Calu3 (cell line): ENCODE measurements at regions not wholly inside any gene's neighbourhood (a gene's known extent, or its start where the extent isn't known, plus 50 kb on each side); places are given as distances from the start of the nearest gene placed in this dataset.

Experiments used
- BruUV-seq: library from RNA; stranded (reverse); fragments of 400-500 nt; replicated peaks from 2 replicates; lab custom pipeline; 2021; lab: Mats Ljungman, UMichigan
- CTCF ChIA-PET: fragments of 300-600 bp; sonication (Branson Sonifier 250); formaldehyde crosslinking; loops from one replicate; lab custom pipeline; 2022; ENCODE audit warnings: antibody characterized with exemption; lab: Charles Lee
- DNase-seq: peaks from one replicate; pipeline ENCODE4 v3.0.0; 2022
- H3K27ac Mint-ChIP-seq: one replicate; pipeline ENCODE4 v1.8.0; 2022; ENCODE audit warnings: mixed read lengths; ENCODE audit not compliant: unreplicated experiment
- H3K27me3 Mint-ChIP-seq: one replicate; pipeline ENCODE4 v1.8.0; 2022; ENCODE audit warnings: mixed read lengths; ENCODE audit not compliant: unreplicated experiment
- H3K36me3 Mint-ChIP-seq: one replicate; pipeline ENCODE4 v1.8.0; 2022; ENCODE audit warnings: mild to moderate bottlenecking, moderate library complexity, mixed read lengths; ENCODE audit not compliant: insufficient read depth, unreplicated experiment
- H3K4me1 Mint-ChIP-seq: one replicate; pipeline ENCODE4 v1.8.0; 2022; ENCODE audit warnings: mild to moderate bottlenecking, low read depth, mixed read lengths; ENCODE audit not compliant: unreplicated experiment
- H3K4me3 Mint-ChIP-seq: one replicate; pipeline ENCODE4 v1.8.0; 2022; ENCODE audit warnings: mild to moderate bottlenecking, low read depth, moderate library complexity, mixed read lengths; ENCODE audit not compliant: unreplicated experiment
- H3K9me3 Mint-ChIP-seq: one replicate; pipeline ENCODE4 v1.8.0; 2022; ENCODE audit warnings: low read depth, mixed read lengths; ENCODE audit not compliant: unreplicated experiment
- intact Hi-C: fragments of 100-400 bp; cut with micrococcal nuclease; formaldehyde crosslinking; loops from one replicate; pipeline ENCODE4 v1.10.0; 2022; ENCODE audit not compliant: unreplicated experiment
- TF ChIP-seq, protein P1 (sequence below): fragments of 200-600 bp; IDR thresholded peaks from one replicate; pipeline ENCODE4 v1.8.0; 2022; ENCODE audit warnings: antibody characterized with exemption; ENCODE audit not compliant: unreplicated experiment

DNA sequence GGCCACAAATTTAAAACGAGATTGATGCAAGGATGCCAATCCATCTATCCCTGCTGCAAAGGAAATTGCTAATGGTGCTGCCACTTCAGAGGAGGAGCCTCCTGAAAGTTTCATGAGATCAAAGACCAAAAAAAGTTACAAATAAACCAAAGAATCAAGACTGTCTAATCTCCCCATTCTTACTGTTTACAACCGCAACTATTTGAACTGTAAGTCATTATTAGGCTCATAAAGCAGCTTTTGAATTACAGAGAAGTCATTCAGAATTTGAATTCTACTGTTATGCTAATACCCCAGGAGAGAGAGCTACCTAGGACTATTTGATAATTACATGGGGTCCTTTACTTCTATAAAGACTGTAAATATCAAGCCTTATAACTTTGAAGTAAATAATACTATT lies 1613.6 kb upstream of the WWC1 start:
- peaks cover 2% of the 10 kb centered on the region for H3K9me3 Mint-ChIP-seq

DNA sequence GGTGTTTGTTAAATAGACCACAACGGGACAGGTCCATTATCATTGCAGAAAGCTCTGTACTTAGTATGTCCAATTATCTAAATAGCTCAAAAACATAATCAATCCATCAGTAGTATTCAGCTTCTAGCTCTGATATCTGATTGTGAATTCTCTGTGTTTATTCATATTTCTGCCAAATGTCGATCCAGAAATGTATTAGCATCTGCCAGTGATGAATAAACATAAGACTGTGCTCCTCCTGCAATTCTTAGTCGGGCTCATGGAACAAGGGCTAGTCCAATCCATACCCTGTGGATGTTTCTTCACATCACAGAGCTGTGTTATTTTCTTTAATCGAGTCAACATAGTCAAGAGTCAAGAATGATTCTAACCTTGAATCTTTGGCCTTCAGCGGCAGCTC lies 1612.1 kb upstream of the WWC1 start:
- no peak for DNase-seq
- TF ChIP-seq, protein P1, sequence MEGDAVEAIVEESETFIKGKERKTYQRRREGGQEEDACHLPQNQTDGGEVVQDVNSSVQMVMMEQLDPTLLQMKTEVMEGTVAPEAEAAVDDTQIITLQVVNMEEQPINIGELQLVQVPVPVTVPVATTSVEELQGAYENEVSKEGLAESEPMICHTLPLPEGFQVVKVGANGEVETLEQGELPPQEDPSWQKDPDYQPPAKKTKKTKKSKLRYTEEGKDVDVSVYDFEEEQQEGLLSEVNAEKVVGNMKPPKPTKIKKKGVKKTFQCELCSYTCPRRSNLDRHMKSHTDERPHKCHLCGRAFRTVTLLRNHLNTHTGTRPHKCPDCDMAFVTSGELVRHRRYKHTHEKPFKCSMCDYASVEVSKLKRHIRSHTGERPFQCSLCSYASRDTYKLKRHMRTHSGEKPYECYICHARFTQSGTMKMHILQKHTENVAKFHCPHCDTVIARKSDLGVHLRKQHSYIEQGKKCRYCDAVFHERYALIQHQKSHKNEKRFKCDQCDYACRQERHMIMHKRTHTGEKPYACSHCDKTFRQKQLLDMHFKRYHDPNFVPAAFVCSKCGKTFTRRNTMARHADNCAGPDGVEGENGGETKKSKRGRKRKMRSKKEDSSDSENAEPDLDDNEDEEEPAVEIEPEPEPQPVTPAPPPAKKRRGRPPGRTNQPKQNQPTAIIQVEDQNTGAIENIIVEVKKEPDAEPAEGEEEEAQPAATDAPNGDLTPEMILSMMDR = no peak
- Mint-ChIP-seq H3K4me1 (no peaks in the 10 kb centered on the region), H3K9me3 (peaks cover 2% of the 10 kb centered on the region), H3K27ac (no peak overlapping the region), H3K27me3 (no peaks in the 10 kb centered on the region), H3K36me3 (no peaks in the 10 kb centered on the region), H3K4me3 (no peak overlapping the region)
- CTCF ChIA-PET = interaction anchor here (0.9 kb wide), 1 partner anchor 9 kb away, joined by 3 read pairs; no protein-coding TSS in a partner anchor
- no TSS peak for BruUV-seq
- intact Hi-C loops = no loop called here

More for the DNA sequence above, 1613.6 kb upstream of the WWC1 start:
- H3K27ac Mint-ChIP-seq = no peak overlapping the region
- CTCF ChIA-PET = no interaction called here
- intact Hi-C loops = no loop called here
- no peaks in the 10 kb centered on the region for H3K4me1 Mint-ChIP-seq
- H3K27me3 Mint-ChIP-seq = no peaks in the 10 kb centered on the region
- BruUV-seq = no TSS peak
- H3K4me3 Mint-ChIP-seq = no peak overlapping the region
- no peak for DNase-seq
- TF ChIP-seq, protein P1 = no peak
- no peaks in the 10 kb centered on the region for H3K36me3 Mint-ChIP-seq

DNA sequence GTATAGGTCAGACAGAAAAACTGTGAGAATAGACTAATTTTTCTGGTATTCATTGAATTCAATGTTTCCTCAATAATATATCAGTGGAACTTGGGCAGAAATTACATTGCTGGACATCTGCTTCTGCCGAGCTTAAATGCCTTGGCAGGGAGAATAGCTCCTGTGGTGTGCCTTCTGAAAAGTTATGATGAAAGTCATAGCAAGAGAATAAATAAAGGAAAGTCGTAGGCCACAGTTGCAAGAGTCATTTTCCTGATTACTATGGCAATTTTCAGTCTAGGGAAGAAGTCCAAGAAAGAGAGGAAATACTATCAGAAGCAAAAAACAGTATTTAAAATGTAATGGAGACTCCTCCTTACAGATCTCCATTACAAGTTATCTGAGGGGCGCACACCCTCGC lies 1596.1 kb upstream of the WWC1 start:
- no peaks in the 10 kb centered on the region for H3K4me1 Mint-ChIP-seq

DNA sequence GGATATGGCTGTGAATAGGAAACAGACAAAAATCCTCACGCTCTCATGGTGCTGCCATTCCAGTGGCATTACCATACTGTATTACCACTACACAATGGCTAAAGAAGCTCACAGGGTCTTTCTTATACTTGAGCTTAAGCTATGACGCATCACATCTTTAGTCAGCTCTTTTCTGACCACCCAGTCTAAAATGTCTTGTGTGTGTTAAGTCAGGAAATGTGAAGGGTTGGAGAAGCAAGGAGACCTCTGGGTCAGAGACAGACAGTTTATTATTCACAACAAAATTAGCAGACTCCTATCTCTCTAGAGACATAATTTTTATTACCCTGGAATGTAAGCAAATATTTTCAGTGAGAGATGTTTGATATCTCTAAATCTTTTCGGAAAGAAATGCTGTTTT lies 1583.2 kb upstream of the WWC1 start:
- no peak for DNase-seq
- CTCF ChIA-PET = no interaction called here
- no peak overlapping the region for H3K4me3 Mint-ChIP-seq
- intact Hi-C loops = no loop called here
- peaks cover 23% of the 10 kb centered on the region for H3K4me1 Mint-ChIP-seq
- TF ChIP-seq, protein P1 = no peak
- H3K27me3 Mint-ChIP-seq = no peaks in the 10 kb centered on the region
- H3K36me3 Mint-ChIP-seq = no peaks in the 10 kb centered on the region
- BruUV-seq = no TSS peak
- no peak overlapping the region for H3K27ac Mint-ChIP-seq
- peaks cover 4% of the 10 kb centered on the region for H3K9me3 Mint-ChIP-seq

More for the DNA sequence above, 1596.1 kb upstream of the WWC1 start:
- no TSS peak for BruUV-seq
- Mint-ChIP-seq H3K4me3 (no peak overlapping the region), H3K9me3 (peaks cover 2% of the 10 kb centered on the region), H3K27ac (peak overlapping the region; percentile 27), H3K27me3 (no peaks in the 10 kb centered on the region), H3K36me3 (no peaks in the 10 kb centered on the region)
- TF ChIP-seq, protein P1 = no peak
- no peak for DNase-seq
- intact Hi-C loops = no loop called here
- CTCF ChIA-PET = interaction anchor here (0.6 kb wide), 1 partner anchor 950 kb away, joined by 4 read pairs; no protein-coding TSS in a partner anchor
